OCI-LY7 (cell line): ENCODE measurements at regions not wholly inside any gene's neighbourhood (a gene's known extent, or its start where the extent isn't known, plus 50 kb on each side); places are given as distances from the start of the nearest gene placed in this dataset.

ENCODE experiments used
- BruUV-seq: library from RNA; stranded (reverse); fragments of 400-500 nt; replicated peaks from 2 replicates; lab custom pipeline; 2021; lab: Mats Ljungman, UMichigan
- CTCF ChIA-PET: fragments of 300-600 bp; sonication (Branson Sonifier 250); formaldehyde crosslinking; loops from one replicate; lab custom pipeline; 2022; ENCODE audit warnings: antibody characterized with exemption; ENCODE audit not compliant: unreplicated experiment; lab: Charles Lee
- POLR2A ChIA-PET: fragments of 300-600 bp; sonication (Branson Sonifier 250); formaldehyde crosslinking; loops from one replicate; lab custom pipeline; 2022; ENCODE audit warnings: antibody characterized with exemption; lab: Charles Lee
- DNase-seq: peaks from one replicate; pipeline ENCODE4 v3.0.0-alpha.2; 2015; ENCODE audit warnings: low spot score
- H2AFZ ChIP-seq: fragments of 200-600 bp; sonication (generic), shearing (Covaris generic); 2 replicates; pipeline ENCODE4 v1.6.1; 2014; ENCODE audit warnings: mild to moderate bottlenecking, antibody characterized with exemption, low read length, moderate library complexity
- H3K27ac ChIP-seq: fragments of 200-600 bp; sonication (generic); 2 replicates; pipeline ENCODE4 v1.5.1; 2014; ENCODE audit warnings: mixed run types, low read depth, mild to moderate bottlenecking, moderate library complexity, low read length, inconsistent platforms; ENCODE audit not compliant: poor library complexity, severe bottlenecking
- H3K36me3 ChIP-seq: fragments of 200-600 bp; sonication (generic); 2 replicates; pipeline ENCODE4 v1.6.1; 2014; ENCODE audit warnings: mild to moderate bottlenecking, antibody characterized with exemption, low read length, moderate library complexity, mixed read lengths; ENCODE audit not compliant: insufficient read depth
- H3K4me1 ChIP-seq: fragments of 200-600 bp; sonication (generic); 2 replicates; pipeline ENCODE4 v1.5.1; 2014; ENCODE audit warnings: mild to moderate bottlenecking, low read length; ENCODE audit not compliant: insufficient read depth, poor library complexity, severe bottlenecking
- H3K4me2 ChIP-seq: fragments of 200-600 bp; sonication (generic); 2 replicates; pipeline ENCODE4 v1.6.1; 2014; ENCODE audit warnings: mild to moderate bottlenecking, low read length
- H3K4me3 ChIP-seq: fragments of 200-600 bp; sonication (generic); 2 replicates; pipeline ENCODE4 v1.5.1; 2014; ENCODE audit warnings: mild to moderate bottlenecking, low read depth, low read length; ENCODE audit not compliant: poor library complexity, severe bottlenecking
- H3K79me2 ChIP-seq: fragments of 200-600 bp; sonication (generic); 2 replicates; pipeline ENCODE4 v1.6.1; 2016; ENCODE audit warnings: low read depth, mild to moderate bottlenecking, low read length, moderate library complexity, mixed read lengths; ENCODE audit not compliant: insufficient read depth
- H3K9me2 ChIP-seq: fragments of 200-600 bp; sonication (generic); 2 replicates; pipeline ENCODE4 v1.6.1; 2016; ENCODE audit warnings: mild to moderate bottlenecking, low read length, mixed read lengths; ENCODE audit not compliant: insufficient read depth
- H3K9me3 ChIP-seq: fragments of 200-600 bp; sonication (generic); 2 replicates; pipeline ENCODE4 v1.6.1; 2014; ENCODE audit warnings: mild to moderate bottlenecking, mixed run types, low read length, mixed read lengths
- H4K20me1 ChIP-seq: fragments of 200-600 bp; sonication (generic); 2 replicates; pipeline ENCODE4 v1.6.1; 2014; ENCODE audit warnings: mild to moderate bottlenecking, antibody characterized with exemption, low read length, moderate library complexity, mixed read lengths; ENCODE audit not compliant: insufficient read depth
- CTCF ChIP-seq: fragments of 200-600 bp; sonication (generic); conservative IDR thresholded peaks from 2 replicates; pipeline ENCODE4 v1.5.1; 2014; ENCODE audit warnings: mild to moderate bottlenecking, antibody characterized with exemption, low read length, moderate library complexity, mixed read lengths
- EZH2phosphoT487 ChIP-seq: fragments of 200-600 bp; sonication (generic); IDR thresholded peaks from 2 replicates; pipeline ENCODE4 v1.6.1; 2018; ENCODE audit warnings: low read depth, borderline replicate concordance, mild to moderate bottlenecking, mixed run types, antibody characterized with exemption, low read length, moderate library complexity, mixed read lengths
- intact Hi-C: fragments of 100-400 bp; cut with micrococcal nuclease; formaldehyde crosslinking; loops from one replicate; pipeline ENCODE4 v1.10.0; 2022; ENCODE audit not compliant: unreplicated experiment

- DNase-seq, result peak; percentile 96
- Histone ChIP-seq H3K79me2 (no peaks in the 10 kb centered on the region), H3K27ac (peak overlapping the region; percentile 98), H2AFZ (peak overlapping the region; percentile 85), H3K9me2 (no peaks in the 10 kb centered on the region), H3K9me3 (no peaks in the 10 kb centered on the region), H3K4me3 (peak overlapping the region; percentile 61), H3K36me3 (no peaks in the 10 kb centered on the region), H3K4me2 (peak overlapping the region; percentile 87), H4K20me1 (no peaks in the 10 kb centered on the region), H3K4me1 (peaks cover 58% of the 10 kb centered on the region)
- intact Hi-C loops, result loop anchor here (1.0 to 10.0 kb wide), 3 partner anchors 35 to 1896 kb away; no protein-coding TSS in a partner anchor
- ChIA-PET CTCF (no interaction called here), POLR2A (interaction anchor here (4.2 kb wide), 1 partner anchor 35 kb away, joined by 24 read pairs; no protein-coding TSS in a partner anchor)
- no TSS peak for BruUV-seq
- TF ChIP-seq EZH2phosphoT487 (no peak), CTCF (no peak)
These were observed 266.0 kb downstream of the ENGASE start for GRCh38 chr17:79340333-79341221.

GRCh38 chr17:79339321-79339720 lies 264.7 kb downstream of the ENGASE start:
- Histone ChIP-seq H3K36me3 (no peaks in the 10 kb centered on the region), H3K9me2 (no peaks in the 10 kb centered on the region), H3K4me3 (no peak overlapping the region), H3K4me2 (peak overlapping the region; percentile 87), H2AFZ (peak overlapping the region; percentile 63; the same call in 1 of the 2 replicates), H3K79me2 (no peaks in the 10 kb centered on the region), H3K4me1 (peaks cover 58% of the 10 kb centered on the region), H3K9me3 (no peaks in the 10 kb centered on the region), H4K20me1 (no peaks in the 10 kb centered on the region), H3K27ac (peak overlapping the region; percentile 98)
- POLR2A ChIA-PET, result interaction anchor here (0.8 to 4.2 kb wide), 3 partner anchors 17 to 33 kb away, joined by 3 to 24 read pairs (median 4); no protein-coding TSS in a partner anchor
- TF ChIP-seq CTCF, result no peak
- TF ChIP-seq EZH2phosphoT487, result no peak
- CTCF ChIA-PET, result no interaction called here
- DNase-seq, result no peak
- no TSS peak for BruUV-seq
- intact Hi-C loops, result no loop called here
